ENCODE measurements at regions not wholly inside any gene's neighbourhood (a gene's known extent, or its start where the extent isn't known, plus 50 kb on each side); places are given as distances from the start of the nearest gene placed in this dataset.
"Not testable (repeated sequence)": the region's sequence is repeated elsewhere in the genome, so short reads cannot be mapped to it uniquely, and the experiment has no call there.

DNA sequence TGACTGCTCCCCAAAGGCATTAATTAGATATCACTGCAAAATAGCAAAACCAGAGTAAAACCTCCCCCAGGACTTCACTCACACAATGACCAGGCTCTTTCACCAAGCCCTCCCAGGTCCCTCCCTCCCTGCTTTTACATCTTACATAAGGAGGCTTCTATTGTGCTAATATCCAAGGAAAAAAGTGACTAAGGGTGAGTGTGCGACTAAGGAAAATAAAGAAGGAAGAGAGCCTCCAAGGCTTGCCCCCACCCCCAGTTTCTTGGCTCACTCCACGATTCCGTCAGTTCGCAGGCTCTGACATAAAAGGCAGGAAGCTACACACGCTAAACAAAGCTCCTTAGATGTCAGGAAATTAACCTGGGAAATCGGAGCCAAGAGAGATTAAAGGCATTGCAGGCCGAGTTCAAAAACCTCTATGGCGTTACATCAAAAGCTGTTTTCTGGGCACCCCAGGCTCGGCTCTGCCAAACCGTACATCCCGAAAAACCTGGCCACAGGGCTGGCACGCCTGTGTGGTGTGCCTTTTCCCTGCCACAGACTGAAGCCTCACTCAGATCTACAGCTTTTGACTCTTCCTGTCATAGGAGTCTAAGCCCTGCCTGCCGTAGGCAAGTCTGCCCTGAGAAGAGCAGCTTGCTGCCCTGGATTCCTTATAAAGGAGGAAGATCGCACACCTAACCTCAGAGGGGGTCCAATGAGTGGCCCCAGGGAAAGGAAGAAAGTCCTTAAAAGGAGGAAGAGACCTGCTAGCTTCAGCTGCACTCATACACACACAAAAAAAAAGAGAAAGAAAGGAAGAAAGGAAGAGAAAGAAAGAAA, 67.0 kb upstream of the SERP2 start:
- no peak for DNase-seq (ENCODE audit: low spot score)

DNA sequence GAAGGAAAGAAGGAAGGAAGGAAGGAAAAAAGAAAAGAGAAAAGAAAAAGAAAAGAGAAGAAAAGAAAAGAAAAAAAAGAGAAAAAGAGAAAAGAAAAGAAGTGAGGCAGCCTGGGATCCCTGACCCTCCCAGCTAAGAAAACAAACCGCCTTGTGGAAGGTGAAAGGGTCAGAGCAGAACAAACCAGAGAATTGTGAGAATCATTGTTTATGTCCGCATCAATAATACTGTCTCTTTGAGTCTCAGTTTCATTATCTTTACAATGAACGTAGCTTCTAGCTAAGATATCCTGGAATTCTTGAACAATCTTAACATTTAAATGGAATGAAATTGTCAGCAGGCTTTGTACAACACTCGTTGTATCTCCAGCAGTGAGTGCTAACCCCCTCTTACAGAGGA, 66.4 kb upstream of the SERP2 start:
- DNase-seq (ENCODE audit: low spot score), result no peak

DNA sequence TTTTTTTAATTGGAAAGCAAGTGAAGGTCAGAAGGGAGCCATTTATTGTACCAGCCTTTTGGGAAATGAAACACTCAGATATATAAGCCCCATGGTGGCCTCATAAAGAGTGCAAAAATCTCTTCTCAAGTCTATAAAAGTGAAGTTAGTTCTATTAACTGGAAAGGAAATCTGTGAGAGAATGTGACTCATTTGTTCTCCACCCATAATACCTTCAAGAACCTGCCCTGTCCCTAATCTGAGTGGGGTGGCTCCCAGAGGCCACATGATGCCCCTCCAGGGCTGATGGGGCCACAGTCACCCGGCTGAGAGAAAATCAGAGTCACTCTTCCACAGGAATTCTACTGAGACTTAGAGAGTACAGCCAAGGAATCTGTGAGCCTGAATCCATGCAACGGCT, 65.8 kb upstream of the SERP2 start:
- no peak for DNase-seq (ENCODE audit: low spot score)

DNA sequence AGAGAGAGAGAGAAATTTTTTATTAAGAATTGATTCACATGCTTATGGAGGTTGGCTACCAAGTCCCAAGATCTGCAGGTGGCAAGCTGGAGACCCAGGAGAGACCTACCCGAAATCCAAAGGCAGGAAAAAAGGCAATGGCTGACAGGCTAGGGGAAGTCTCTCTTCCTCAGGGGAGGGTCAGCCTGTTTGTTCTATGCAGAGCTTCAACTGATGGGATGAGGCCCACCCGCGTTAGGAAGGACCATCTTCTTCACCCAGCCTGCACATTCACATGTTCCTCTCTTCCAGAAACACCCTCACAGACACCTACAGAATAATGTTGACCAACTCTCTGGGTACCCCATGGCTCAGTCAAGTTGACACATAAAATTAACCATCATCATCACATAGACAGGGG, 65.3 kb upstream of the SERP2 start:
- DNase-seq (ENCODE audit: low spot score), result no peak

DNA sequence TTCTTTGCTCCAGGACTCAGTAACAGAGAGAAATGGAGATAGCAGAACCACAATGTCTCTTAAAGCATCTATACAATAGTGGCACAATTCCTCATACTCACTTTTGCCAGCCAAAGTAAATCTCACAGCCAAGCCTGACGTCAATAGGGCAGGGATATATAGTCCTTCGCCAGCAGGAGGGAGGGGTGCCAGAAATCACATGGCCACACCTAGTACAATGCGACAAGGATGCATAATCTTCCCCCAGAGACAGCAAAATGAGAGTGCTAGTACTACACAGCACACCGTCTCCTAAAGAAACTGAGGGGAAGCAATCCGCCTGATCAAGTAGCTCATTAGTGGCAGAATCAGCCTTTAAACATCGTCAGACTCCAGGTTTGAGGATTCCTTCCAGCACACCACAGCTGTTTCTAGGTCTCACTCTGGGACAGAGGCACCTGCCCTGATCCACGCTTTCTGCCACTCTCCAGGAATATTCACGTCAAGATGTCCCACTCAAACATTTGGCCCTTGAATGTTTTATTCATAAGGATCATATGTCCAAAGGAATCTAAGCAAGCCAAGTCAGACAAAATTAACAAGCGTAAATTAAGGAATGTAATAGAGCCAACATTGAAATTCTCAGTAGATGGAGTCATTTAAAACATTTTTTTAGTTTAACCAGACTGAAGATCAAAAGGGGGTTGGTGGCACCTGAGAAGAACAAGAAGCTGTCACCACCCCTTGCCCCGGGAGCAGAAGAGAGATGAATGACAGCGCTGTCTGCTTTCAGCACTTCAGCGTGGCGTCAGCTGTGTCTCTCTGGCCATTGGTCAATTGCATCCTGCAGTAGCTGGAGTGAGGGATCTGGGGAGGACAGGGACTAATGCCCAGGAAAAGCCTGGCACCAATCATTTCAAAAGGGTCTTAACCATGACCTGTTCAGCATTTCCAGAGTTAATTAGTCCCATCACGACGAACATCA, 63.5 kb upstream of the SERP2 start:
- DNase-seq (ENCODE audit: low spot score), result no peak

DNA sequence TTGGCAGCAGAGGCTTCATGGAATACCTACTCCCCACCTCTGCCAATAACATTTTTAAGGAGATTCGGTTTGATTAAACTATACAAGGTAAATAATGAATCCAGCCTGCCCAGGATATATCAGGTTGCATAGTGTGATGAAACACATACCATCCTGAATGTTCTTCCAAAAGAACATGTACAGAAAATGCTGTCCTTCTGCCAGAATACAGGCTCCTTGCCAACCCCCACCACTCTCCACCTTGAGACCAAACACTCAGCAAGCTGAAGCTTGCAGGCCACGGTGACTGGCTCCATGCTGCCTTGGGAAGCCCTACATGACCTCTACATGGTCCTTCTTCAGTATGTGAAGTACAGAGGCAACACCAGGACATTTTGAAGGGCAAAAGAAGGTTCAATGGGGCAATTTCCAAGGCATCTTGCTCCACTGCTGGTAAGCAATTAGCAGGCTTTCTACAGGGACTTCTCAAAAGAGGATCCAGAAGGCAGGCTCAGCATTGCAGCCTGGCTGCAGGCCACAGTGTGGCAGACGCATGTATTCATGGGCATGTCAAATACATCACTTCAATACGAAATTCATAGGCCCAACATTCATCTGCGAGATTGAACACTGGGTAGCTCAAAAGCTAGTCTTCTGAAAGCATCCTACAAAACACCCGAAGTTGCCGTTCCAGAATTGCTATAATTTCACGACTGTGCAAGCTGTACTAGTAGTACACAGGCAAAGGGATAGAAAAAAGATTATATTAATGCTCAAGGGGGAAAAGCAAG, 62.4 kb upstream of the SERP2 start:
- no peak for DNase-seq (ENCODE audit: low spot score)

DNA sequence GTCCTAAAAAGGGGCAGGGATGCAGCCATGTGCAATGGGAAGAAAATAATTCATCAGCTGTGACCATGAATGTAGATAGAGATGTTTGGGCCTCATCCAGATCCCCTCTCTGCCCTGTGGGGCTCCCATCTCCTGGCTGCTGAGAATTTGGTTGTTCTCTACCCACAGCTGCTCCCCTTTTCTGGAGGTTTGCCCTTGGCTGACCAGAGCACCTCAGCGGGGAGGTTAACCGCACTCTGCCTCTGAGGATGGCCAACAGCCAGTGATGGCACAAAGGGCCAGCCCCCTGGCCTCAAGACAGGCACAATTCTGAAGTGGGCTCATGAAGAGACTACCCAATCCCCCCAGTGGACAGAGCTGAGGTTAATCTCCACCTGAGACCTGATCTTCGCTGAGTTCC, 61.5 kb upstream of the SERP2 start:
- no peak for DNase-seq (ENCODE audit: low spot score)

DNA sequence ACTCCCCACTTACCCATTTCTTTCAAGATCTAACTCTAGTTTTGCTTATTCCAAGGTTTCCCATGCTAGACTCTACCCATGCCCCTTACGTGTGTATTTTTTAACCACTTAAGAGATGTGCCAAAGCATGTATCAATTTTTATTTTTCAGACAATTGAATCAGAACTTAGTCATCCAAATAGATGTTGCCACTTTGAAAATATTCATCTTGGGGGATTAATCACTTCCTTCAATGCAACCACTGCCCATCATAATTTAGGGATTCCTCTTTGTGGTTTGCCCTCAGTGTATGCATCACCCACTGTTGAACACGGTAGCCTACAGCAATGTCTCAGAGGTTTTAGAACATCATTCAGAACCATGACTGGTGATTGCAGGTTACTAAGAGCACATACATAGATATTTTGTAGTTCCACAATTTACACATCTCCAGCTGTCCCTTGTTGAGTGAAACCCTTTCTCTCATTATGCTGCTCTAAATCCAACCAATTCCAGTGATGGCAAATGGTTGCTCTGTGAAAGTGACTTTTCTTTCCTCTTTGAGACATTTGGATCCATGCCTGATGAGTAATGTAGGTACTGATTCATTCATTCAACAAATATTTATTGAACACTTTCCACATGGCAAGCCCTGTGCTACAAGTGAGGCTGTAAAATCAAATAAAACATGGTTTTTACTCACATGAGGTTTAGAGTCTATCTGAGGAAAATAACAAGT, 60.6 kb upstream of the SERP2 start:
- no peak for DNase-seq (ENCODE audit: low spot score)

DNA sequence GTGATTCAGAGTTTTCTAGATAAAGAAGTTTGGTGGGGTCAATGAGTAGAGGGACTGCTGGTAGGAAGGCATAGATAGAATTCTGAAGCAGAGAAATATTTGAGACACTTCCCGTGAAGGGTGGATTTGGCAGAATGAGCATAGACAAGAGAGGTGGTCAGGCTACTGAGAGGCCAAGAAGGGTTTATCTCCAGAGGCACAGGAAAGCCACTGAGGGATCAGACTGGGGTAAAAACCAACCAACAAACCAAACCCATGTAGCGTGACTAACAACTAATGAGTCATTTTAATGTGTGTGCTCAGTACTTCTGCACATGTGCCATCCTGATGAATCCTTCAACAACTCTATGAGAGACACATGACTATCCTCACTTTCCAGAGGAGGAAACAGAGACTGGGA, 60.0 kb upstream of the SERP2 start:
- DNase-seq (ENCODE audit: low spot score), result no peak

DNA sequence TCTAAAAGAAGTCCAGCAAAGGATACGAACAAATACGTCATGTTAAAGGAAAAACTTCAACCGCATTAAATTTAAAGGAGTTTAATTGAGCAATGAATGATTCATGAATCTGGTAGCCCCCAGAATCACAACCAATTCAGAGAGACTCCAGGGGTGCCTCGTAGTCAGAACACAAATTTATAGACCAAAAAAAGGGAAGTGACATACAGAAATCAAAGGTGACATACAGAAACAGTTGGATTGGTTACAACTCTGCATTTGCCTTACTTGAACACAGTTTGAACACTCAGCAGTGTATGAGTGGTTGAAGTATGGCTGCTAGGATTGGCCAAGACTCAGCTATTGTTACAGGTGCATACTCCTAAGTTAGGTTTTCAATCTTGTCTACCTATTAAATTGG, 59.5 kb upstream of the SERP2 start:
- not testable (repeated sequence) for DNase-seq (ENCODE audit: low spot score)

DNA sequence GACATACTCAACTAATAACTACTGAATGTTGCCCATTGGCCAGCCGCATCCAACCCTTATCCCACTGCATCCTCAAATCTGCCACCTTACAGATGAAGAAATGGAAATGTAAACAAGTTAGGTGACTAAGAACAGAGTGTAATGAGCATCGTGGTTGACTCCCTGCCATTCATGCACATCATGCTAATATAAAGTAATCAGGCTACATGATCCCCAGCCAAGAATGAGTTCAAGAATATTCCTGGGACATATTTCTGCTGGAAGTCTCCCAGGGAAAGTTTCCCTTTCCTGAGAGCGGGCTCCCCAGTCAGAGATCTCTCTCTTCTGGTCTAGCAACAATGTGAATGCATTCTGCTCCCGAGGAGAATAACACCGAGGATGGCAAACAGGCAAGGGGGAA, 55.9 kb upstream of the SERP2 start:
- no peak for DNase-seq (ENCODE audit: low spot score)

DNA sequence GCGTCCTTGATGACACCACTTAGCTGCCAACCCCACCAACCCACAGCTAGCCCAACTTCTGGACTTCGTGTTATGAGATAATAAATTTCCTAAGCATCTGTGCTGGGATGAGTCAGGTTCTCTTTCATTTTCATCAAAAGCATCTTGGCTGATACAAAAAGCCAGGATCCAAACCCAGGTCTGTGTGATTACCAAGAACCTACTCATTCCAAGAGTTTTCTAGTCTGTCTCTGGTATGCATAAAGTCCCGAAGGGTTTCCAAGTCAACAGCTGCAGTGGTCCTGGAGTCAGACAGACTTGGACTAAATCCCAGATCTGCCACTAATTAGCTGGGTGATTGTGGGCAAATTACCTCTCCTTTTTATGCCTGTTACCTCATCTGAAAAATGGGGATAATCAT, 55.5 kb upstream of the SERP2 start:
- no peak for DNase-seq (ENCODE audit: low spot score)

DNA sequence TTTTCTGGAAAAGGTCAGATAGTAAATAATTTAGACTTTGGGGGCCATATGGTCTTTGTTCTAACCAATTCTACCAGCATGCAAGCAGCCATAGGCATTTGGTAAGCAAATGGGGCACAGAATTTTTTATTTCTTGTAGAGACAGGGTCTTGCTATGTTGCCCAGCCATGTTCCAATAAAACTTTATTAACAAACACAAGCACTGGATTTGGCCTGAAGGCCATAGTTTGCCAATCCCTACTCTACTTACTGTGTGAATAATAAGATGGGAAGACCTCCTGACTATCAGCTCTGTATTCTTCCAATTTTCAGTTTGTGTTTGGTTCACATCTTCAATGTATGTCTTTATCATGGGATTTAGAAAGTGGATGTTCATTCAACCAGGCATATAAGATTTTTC, 53.0 kb upstream of the SERP2 start:
- DNase-seq (ENCODE audit: low spot score), result no peak

DNA sequence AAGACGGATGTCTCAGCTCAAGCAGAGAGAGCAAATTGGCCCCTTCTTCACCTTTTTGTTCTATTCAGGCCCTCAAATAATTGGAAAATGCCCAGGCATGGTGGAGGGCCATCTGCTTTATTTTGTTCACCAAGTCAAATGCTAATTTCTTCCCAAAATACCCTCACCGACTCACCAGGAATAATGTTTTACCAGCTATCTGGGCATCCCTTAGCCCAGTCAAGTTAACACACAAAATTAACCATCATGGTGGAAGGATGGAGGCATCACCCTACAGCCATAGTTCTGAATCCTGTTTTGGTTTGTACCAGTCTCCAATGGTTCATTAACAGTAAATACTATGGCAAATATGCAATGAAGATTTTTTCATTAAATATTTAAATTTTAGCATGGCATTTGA, 51.7 kb upstream of the SERP2 start:
- DNase-seq (ENCODE audit: low spot score), result no peak

DNA sequence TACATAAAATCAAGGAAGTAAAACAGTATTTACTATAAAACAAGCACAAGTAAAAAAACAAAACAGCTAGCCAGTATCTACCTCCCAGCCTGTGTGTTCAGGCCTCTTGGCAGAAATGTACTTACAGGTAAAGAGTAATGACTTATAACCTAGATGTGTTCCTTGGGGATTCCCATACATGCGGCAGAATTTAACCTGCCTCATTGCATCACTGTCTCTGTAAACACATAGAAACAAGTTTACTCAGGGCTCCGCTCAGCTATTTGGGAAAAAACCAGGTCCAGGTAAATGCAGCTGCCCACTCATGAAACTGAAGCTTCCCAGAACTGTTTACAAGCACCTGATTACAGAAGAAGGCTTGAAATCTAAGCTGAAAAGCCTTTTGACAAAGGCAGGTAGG, 50.7 kb upstream of the SERP2 start:
- DNase-seq (ENCODE audit: low spot score), result no peak

DNA sequence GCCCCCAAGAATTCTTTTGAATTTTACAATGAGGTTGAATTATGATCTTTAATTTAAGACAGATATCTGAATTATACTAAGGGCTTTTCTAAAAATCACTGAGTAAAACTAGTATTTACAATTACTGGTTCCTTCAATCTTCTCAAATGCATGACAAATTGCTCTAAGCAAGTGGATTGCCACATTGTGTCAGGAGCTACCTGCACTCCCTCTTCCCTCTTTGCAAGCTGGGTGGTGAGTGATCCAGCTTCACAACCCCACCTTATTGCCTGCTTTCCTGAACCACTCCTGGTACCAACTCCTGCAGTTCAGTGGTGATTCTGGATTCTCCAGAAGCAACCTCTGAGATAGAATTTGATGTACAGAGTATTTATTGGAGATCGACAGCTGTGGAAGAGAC, 49.9 kb upstream of the SERP2 start:
- DNase-seq (ENCODE audit: low spot score), result no peak

Data from cerebellar cortex (tissue), 1 donor.